ENCODE measurements at regions not wholly inside any gene's neighbourhood (a gene's known extent, or its start where the extent isn't known, plus 50 kb on each side); places are given as distances from the start of the nearest gene placed in this dataset.
"Not testable (repeated sequence)": the region's sequence is repeated elsewhere in the genome, so short reads cannot be mapped to it uniquely, and the experiment has no call there.

GRCh38 chr5:34545164-34545563 is 111.0 kb upstream of the RAI14 start:
- no peak overlapping the region for H3K4me3 Mint-ChIP-seq
- no peak overlapping the region for H3K27ac Mint-ChIP-seq
- peaks cover 58% of the 10 kb centered on the region for H3K27me3 Mint-ChIP-seq

DNA sequence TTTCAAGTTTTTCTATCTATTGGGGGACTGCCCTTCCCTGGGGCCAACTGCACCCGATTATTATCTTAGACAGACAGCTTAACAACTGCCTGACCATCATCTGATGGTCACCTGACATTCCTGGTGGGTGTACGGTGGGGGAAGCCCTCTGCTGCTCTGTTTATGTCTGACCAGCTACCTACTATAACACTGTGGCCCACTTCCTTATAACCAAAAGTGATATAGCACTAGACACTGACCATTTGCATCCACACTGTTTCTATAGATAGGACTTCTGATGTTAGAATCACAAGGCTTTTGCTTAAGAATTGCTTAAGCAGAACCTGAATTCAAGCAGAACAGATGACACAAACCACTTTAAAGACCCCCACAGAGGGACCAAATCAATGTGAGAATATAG is 110.5 kb upstream of the RAI14 start:
- Mint-ChIP-seq H3K27ac (no peak overlapping the region), H3K4me1 (peaks cover 5% of the 10 kb centered on the region), H3K9me3 (peaks cover 14 to 49% of the 10 kb centered on the region in 2 donors), H3K4me3 (no peak overlapping the region), H3K27me3 (peaks cover 53% of the 10 kb centered on the region)
- ATAC-seq (no peak), DNase-seq (no peak)

More at GRCh38 chr5:34545164-34545563, 111.0 kb upstream of the RAI14 start:
- DNase-seq (no peak), ATAC-seq (no peak)
- Mint-ChIP-seq H3K4me1 (peaks cover 5% of the 10 kb centered on the region), H3K9me3 (peaks cover 14 to 49% of the 10 kb centered on the region in 2 donors)

DNA sequence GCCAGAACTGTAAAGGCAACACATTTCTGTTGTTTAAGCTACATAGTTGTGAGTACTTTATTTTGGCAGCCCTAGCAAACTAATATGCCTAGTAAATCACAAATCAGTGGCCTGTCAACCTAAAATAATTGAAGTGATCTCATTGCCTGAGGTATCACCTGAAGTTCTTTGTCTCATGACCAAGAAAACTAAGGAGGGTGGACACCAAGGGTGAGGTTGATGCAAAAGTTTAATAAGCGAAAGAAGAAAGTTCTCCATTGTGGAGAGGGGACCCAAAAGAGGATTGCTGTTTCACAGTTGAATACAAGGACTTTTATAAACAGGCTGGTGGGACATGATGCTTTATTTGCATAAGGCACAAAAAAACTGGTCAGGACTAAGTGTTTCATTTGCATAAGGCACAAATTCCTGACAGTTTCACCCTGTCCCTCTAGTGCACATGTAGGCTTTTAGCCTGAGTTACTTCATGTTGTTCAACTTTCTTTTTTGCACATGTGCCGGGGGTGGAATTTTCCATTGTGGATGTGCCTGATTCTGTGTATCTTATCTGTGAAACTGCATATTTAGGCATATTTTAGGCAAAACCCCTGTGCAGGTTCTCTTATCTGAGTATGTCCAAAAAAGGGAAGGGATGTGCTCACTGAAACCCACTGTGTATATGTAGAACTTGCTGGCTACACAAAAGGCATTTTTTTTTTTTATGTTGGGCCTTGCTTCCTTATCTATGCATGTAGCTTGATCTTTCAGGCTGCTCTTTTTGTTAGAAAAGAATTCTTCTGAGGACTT is 108.6 kb upstream of the RAI14 start:
- H3K4me3 Mint-ChIP-seq, result no peak overlapping the region
- peaks cover 38% of the 10 kb centered on the region for H3K27me3 Mint-ChIP-seq
- no peak for DNase-seq
- H3K9me3 Mint-ChIP-seq, result peaks cover 14 to 49% of the 10 kb centered on the region in 2 donors
- ATAC-seq, result no peak
- H3K4me1 Mint-ChIP-seq, result peaks cover 5% of the 10 kb centered on the region
- no peak overlapping the region for H3K27ac Mint-ChIP-seq

GRCh38 chr5:34548086-34548403 is 108.1 kb upstream of the RAI14 start:
- Mint-ChIP-seq H3K27ac (no peak overlapping the region), H3K27me3 (peaks cover 32% of the 10 kb centered on the region), H3K4me3 (no peak overlapping the region), H3K9me3 (peaks cover 14 to 44% of the 10 kb centered on the region in 2 donors), H3K4me1 (no peaks in the 10 kb centered on the region)
- no peak for ATAC-seq
- DNase-seq, result no peak

DNA sequence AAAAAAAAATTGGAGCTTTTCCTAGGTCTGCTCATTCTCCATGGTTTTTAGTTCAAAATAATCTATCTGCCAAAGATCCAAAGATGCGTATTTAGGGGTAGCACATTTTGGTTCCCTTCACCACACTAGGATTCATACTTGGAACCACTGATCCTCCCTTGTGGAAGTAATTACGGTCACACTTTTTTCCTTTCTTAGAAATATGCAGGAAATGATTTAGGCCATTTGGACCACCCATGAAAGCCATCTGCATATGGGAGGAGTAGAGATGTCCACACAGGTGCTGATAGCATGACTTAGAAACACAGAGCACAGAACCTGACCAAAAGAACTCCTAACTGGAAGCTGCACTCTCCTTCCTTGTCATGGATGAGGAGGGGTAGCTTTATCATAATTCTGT is 105.9 kb upstream of the RAI14 start:
- H3K27me3 Mint-ChIP-seq, result peaks cover 21% of the 10 kb centered on the region
- no peak overlapping the region for H3K4me3 Mint-ChIP-seq
- ATAC-seq, result no peak
- peaks cover 5 to 23% of the 10 kb centered on the region in 2 donors for H3K9me3 Mint-ChIP-seq
- H3K27ac Mint-ChIP-seq, result no peak overlapping the region
- no peak for DNase-seq
- no peaks in the 10 kb centered on the region for H3K4me1 Mint-ChIP-seq

GRCh38 chr5:34550964-34551363 is 105.2 kb upstream of the RAI14 start:
- H3K9me3 Mint-ChIP-seq, result peaks cover 3 to 19% of the 10 kb centered on the region in 2 donors
- ATAC-seq (no peak), DNase-seq (no peak)
- no peak overlapping the region for H3K27ac Mint-ChIP-seq
- H3K27me3 Mint-ChIP-seq, result peaks cover 21% of the 10 kb centered on the region
- H3K4me1 Mint-ChIP-seq, result no peaks in the 10 kb centered on the region
- no peak overlapping the region for H3K4me3 Mint-ChIP-seq

DNA sequence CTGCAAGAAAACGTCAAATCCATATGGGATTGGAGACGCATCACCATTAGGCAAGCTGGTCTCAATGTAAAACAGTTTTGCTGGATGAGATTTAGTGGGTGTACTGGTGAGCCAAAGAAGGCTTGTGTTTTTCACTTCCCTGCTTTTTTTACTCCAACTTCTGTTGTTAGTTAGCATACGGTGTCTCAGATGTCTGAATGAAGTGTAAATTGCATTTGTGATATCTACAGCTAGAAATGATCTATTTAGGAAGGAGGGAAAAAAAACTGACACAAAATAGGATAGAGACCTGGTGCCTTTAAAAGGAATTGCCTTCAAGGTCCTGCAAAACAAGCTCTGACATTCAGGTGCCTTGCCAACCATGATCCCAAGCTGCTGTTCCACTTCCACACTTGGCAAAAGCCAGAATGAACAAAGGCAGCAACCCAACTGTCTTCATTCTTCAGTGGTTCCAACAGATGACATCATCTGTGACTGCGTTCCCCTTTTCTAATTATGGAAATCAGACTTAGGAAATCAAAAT is 104.2 kb upstream of the RAI14 start:
- Mint-ChIP-seq H3K27me3 (peaks cover 18% of the 10 kb centered on the region), H3K27ac (no peak overlapping the region), H3K9me3 (peaks cover 0 to 11% of the 10 kb centered on the region in 2 donors), H3K4me1 (no peaks in the 10 kb centered on the region), H3K4me3 (no peak overlapping the region)
- ATAC-seq (no peak), DNase-seq (no peak)

DNA sequence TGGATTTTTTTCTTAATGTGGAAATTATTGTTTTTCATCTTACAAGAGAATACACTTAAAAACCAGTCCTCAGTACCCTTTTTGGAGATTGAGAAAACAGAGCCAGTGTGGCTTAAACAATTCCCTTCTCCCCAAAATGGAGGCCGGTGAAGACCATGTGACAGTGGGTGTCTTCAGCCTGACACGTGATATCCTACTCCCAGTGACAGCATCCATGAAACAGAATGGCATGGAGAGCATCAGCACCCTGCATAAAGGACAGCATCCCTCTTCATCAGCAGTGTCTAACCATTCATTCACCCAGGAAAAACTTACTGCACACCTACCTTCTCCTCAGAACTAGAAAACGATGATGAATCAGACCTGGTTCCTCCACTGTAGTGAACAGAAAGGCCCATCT is 103.4 kb upstream of the RAI14 start:
- DNase-seq (no peak), ATAC-seq (no peak)
- no peak overlapping the region for H3K27ac Mint-ChIP-seq
- peaks cover 0 to 6% of the 10 kb centered on the region in 2 donors for H3K9me3 Mint-ChIP-seq
- no peak overlapping the region for H3K4me3 Mint-ChIP-seq
- H3K4me1 Mint-ChIP-seq, result no peaks in the 10 kb centered on the region
- peaks cover 14% of the 10 kb centered on the region for H3K27me3 Mint-ChIP-seq

- Mint-ChIP-seq H3K27me3 (peaks cover 13% of the 10 kb centered on the region), H3K27ac (no peak overlapping the region), H3K4me1 (no peaks in the 10 kb centered on the region), H3K4me3 (no peak overlapping the region), H3K9me3 (no peaks in the 10 kb centered on the region)
- no peak for ATAC-seq
- no peak for DNase-seq
Observed at GRCh38 chr5:34553581-34553980, 102.5 kb upstream of the RAI14 start.

DNA sequence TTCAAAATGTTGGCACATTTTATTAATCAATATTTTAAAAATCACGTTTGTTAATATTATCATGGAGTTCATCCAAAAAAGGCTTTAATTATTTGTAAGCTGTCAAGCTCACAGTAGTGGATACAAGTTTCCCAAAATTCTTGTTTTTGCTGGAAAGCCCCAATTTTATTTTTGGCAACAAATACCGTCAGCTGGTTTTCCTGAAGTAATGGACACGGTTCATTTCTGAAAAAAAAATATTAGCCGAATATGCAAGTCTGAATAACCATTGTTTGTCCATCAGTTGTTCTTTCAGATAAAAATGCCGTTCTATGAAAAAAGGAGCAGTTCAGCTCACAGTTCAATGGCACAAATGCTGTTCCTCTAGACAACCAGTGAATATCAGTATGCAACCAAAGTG is 101.5 kb upstream of the RAI14 start:
- no peaks in the 10 kb centered on the region for H3K9me3 Mint-ChIP-seq
- H3K27ac Mint-ChIP-seq, result no peak overlapping the region
- ATAC-seq, result no peak
- H3K27me3 Mint-ChIP-seq, result peaks cover 8% of the 10 kb centered on the region
- H3K4me1 Mint-ChIP-seq, result no peaks in the 10 kb centered on the region
- DNase-seq, result no peak
- H3K4me3 Mint-ChIP-seq, result no peak overlapping the region

GRCh38 chr5:34555699-34556508 is 100.2 kb upstream of the RAI14 start:
- no peaks in the 10 kb centered on the region for H3K9me3 Mint-ChIP-seq
- no peak overlapping the region for H3K27ac Mint-ChIP-seq
- no peak overlapping the region for H3K4me3 Mint-ChIP-seq
- DNase-seq (no peak), ATAC-seq (no peak)
- peaks cover 8% of the 10 kb centered on the region for H3K27me3 Mint-ChIP-seq
- no peaks in the 10 kb centered on the region for H3K4me1 Mint-ChIP-seq

- Mint-ChIP-seq H3K27ac (no peak overlapping the region), H3K4me3 (no peak overlapping the region), H3K4me1 (no peaks in the 10 kb centered on the region), H3K27me3 (peaks cover 8% of the 10 kb centered on the region), H3K9me3 (no peaks in the 10 kb centered on the region)
- DNase-seq (no peak), ATAC-seq (no peak)
Observed at GRCh38 chr5:34556509-34556782, 99.7 kb upstream of the RAI14 start.

- H3K9me3 Mint-ChIP-seq, H3K27me3 Mint-ChIP-seq, DNase-seq, H3K4me3 Mint-ChIP-seq, H3K27ac Mint-ChIP-seq, H3K4me1 Mint-ChIP-seq, ATAC-seq: not testable (repeated sequence)
Observed at GRCh38 chr5:34561581-34561980, 94.5 kb upstream of the RAI14 start.

DNA sequence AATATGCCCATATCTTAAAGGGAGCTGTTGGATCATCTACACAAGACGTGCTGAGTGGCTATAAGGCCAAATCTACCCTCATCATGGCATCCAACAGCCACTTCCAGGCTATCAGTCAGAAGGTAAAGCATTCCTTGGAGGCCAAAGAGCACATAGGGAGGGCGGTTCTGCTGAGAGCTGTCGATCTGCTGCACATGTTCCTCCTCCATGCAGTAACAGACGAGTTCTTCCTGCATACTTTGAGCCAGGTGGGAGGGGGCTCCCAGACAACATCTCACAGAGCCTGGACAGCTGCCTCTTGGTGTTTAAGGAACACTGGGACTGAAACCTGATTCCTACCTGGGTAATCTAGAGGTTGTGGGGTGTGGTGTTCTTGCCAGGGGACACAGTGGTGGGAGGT is 93.3 kb upstream of the RAI14 start:
- H3K27me3 Mint-ChIP-seq, result peaks cover 7% of the 10 kb centered on the region
- H3K4me3 Mint-ChIP-seq, result no peak overlapping the region
- no peak overlapping the region for H3K27ac Mint-ChIP-seq
- DNase-seq (no peak), ATAC-seq (no peak)
- no peaks in the 10 kb centered on the region for H3K9me3 Mint-ChIP-seq
- H3K4me1 Mint-ChIP-seq, result no peaks in the 10 kb centered on the region

GRCh38 chr5:34563269-34563668 is 92.9 kb upstream of the RAI14 start:
- DNase-seq (no peak), ATAC-seq (peak; percentile 26)
- Mint-ChIP-seq H3K9me3 (no peaks in the 10 kb centered on the region), H3K4me3 (no peak overlapping the region), H3K4me1 (no peaks in the 10 kb centered on the region), H3K27me3 (peaks cover 2% of the 10 kb centered on the region), H3K27ac (no peak overlapping the region)

DNA sequence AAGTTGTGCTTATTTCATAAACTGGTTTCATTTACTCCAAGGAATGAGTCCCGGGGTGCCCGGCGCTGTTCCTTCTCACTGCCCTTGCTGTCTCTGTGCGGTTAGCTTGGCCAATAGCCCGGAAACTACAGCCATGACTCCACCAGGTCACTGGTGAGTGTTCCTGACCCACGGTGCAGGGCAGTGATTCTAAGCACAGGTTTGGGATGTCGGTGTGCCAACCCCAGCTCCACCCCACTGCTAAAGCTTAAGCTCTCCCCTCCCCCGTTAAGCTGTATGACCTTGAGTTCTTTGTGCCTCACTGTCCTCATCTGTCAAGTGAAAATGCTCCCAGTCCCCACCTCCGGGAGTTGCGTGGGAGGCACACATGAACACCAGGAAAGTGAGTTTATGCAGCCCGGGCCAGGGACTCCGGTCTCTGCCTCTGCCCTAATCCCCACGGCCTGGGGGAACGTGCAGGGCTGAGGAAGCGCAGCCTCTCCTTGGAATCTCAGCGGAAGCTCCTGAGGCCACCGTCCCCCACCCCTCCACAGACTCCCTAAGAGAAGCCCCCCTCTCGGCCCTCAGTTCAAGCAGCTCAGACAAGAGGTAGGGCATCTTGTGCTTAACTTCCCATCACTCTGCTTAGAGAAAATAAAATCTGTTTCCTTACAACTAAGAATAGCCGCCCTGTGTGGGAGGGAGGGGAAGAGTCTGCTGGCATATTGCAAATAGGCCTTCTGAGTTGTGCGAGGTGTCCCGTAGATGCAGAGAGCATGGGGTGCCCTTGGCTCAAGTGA is 92.0 kb upstream of the RAI14 start:
- no peaks in the 10 kb centered on the region for H3K9me3 Mint-ChIP-seq
- H3K4me1 Mint-ChIP-seq, result no peaks in the 10 kb centered on the region
- H3K27ac Mint-ChIP-seq, result no peak overlapping the region
- DNase-seq (no peak), ATAC-seq (peak; percentile 18)
- no peak overlapping the region for H3K4me3 Mint-ChIP-seq
- peaks cover 2% of the 10 kb centered on the region for H3K27me3 Mint-ChIP-seq

Measured in stimulated activated naive CD8-positive, alpha-beta T cell treated with anti-CD3 and anti-CD28 coated beads, Interleukin-15, amount 100 ng/mL, for 72 hours (primary cell).